ELF-1 (cell line): ENCODE measurements at regions not wholly inside any gene's neighbourhood (a gene's known extent, or its start where the extent isn't known, plus 50 kb on each side); places are given as distances from the start of the nearest gene placed in this dataset.
"Not testable (repeated sequence)": the region's sequence is repeated elsewhere in the genome, so short reads cannot be mapped to it uniquely, and the experiment has no call there.

Experiments used
- DNase-seq: peaks from one replicate; pipeline ENCODE4 v3.0.0-alpha.2; 2016; ENCODE audit warnings: low read depth, low spot score

GRCh38 chr9:30591461-30591860 lies 1793.0 kb upstream of the ACO1 start:
- DNase-seq: no peak

- DNase-seq: no peak
Observed at GRCh38 chr9:30597608-30598007, 1786.8 kb upstream of the ACO1 start.

- no peak for DNase-seq
Observed at GRCh38 chr9:30605936-30606335, 1778.5 kb upstream of the ACO1 start.

GRCh38 chr9:30609713-30610112 lies 1774.7 kb upstream of the ACO1 start:
- no peak for DNase-seq

GRCh38 chr9:30616782-30617181 lies 1767.7 kb upstream of the ACO1 start:
- not testable (repeated sequence) for DNase-seq

GRCh38 chr9:30622561-30622960 lies 1761.9 kb upstream of the ACO1 start:
- DNase-seq: no peak

- DNase-seq: no peak
Observed at GRCh38 chr9:30628915-30629567, 1755.4 kb upstream of the ACO1 start.

GRCh38 chr9:30630459-30630858 lies 1754.0 kb upstream of the ACO1 start:
- no peak for DNase-seq

GRCh38 chr9:30646639-30647038 lies 1737.8 kb upstream of the ACO1 start:
- peak; percentile 15 for DNase-seq

GRCh38 chr9:30661925-30662324 lies 1722.5 kb upstream of the ACO1 start:
- DNase-seq: no peak

GRCh38 chr9:30670805-30671562 lies 1713.5 kb upstream of the ACO1 start:
- no peak for DNase-seq

- DNase-seq: no peak
Observed at GRCh38 chr9:30673132-30673531, 1711.3 kb upstream of the ACO1 start.

- DNase-seq: no peak
Observed at GRCh38 chr9:30676651-30677050, 1707.8 kb upstream of the ACO1 start.

- DNase-seq: no peak
Observed at GRCh38 chr9:30677221-30677620, 1707.2 kb upstream of the ACO1 start.

- DNase-seq: no peak
Observed at GRCh38 chr9:30688801-30689200, 1695.6 kb upstream of the ACO1 start.

GRCh38 chr9:30697958-30698357 lies 1686.5 kb upstream of the ACO1 start:
- no peak for DNase-seq

- no peak for DNase-seq
Observed at GRCh38 chr9:30711591-30711990, 1672.9 kb upstream of the ACO1 start.

GRCh38 chr9:30713243-30713642 lies 1671.2 kb upstream of the ACO1 start:
- no peak for DNase-seq

- no peak for DNase-seq
Observed at GRCh38 chr9:30714389-30714788, 1670.1 kb upstream of the ACO1 start.

GRCh38 chr9:30718483-30718882 lies 1666.0 kb upstream of the ACO1 start:
- no peak for DNase-seq

- peak; percentile 24 for DNase-seq
Observed at GRCh38 chr9:30722065-30722464, 1662.4 kb upstream of the ACO1 start.

GRCh38 chr9:30723656-30724055 lies 1660.8 kb upstream of the ACO1 start:
- no peak for DNase-seq

- peak; percentile 11 for DNase-seq
Observed at GRCh38 chr9:30732060-30732459, 1652.4 kb upstream of the ACO1 start.
